Ovary (tissue), 3 donors: ENCODE measurements at regions not wholly inside any gene's neighbourhood (a gene's known extent, or its start where the extent isn't known, plus 50 kb on each side); places are given as distances from the start of the nearest gene placed in this dataset.

ENCODE experiments used
- CTCF ChIP-seq, 3 donors: fragments of 450-650 bp in 2 of 3; fragments of 200-600 bp in 1 of 3; IDR thresholded peaks; one replicate each; pipeline versions ENCODE4 v1.5.1 to v1.8.0; 2016 to 2022; ENCODE audit warnings: antibody characterized with exemption in 3 of 3, mild to moderate bottlenecking in 1 of 3
- POLR2A ChIP-seq: fragments of 450-650 bp; IDR thresholded peaks from one replicate; pipeline ENCODE4 v1.6.1; 2017; ENCODE audit warnings: antibody characterized with exemption, mild to moderate bottlenecking, moderate library complexity
- donor health status: DM: no; HTN: no; CAD: no.

GRCh38 chr10:93223336-93223735 lies 149.6 kb downstream of the CYP26A1 start:
- no peak for TF ChIP-seq CTCF (IDR thresholded peaks at IDR 0.05)
- TF ChIP-seq POLR2A: no peak
